HepG2 (cell line): ENCODE measurements at regions not wholly inside any gene's neighbourhood (a gene's known extent, or its start where the extent isn't known, plus 50 kb on each side); places are given as distances from the start of the nearest gene placed in this dataset.

ENCODE experiments used
- EZH2 ChIP-seq: conservative IDR thresholded peaks from 2 replicates; pipeline ENCODE4 v1.6.1; 2012; ENCODE audit warnings: mild to moderate bottlenecking, low read depth, low read length, moderate library complexity
- JUN ChIP-seq: sonication (generic); formaldehyde crosslinking; IDR thresholded peaks from 2 replicates; pipeline ENCODE4 v1.4.0; 2020; ENCODE audit warnings: mild to moderate bottlenecking, missing genetic modification reagents
- NCOR1 ChIP-seq: fragments of 200-600 bp; sonication (generic); IDR thresholded peaks from 2 replicates; pipeline ENCODE4 v1.7.0; 2017; ENCODE audit warnings: antibody characterized with exemption, low read length, borderline replicate concordance
- RBFOX2 ChIP-seq: fragments of 200-400 bp; formaldehyde crosslinking; IDR thresholded peaks from 2 replicates; pipeline ENCODE4 v1.6.1; 2017; ENCODE audit warnings: low read depth, mild to moderate bottlenecking, low read length
- RBM39 ChIP-seq: fragments of 200-400 bp; formaldehyde crosslinking; IDR thresholded peaks from one replicate; pipeline ENCODE4 v1.6.1; 2018; ENCODE audit warnings: antibody characterized with exemption, mild to moderate bottlenecking, low read depth, low read length; ENCODE audit not compliant: poor library complexity, severe bottlenecking
- RELA ChIP-seq: sonication (generic); formaldehyde crosslinking; IDR thresholded peaks from 2 replicates; pipeline ENCODE4 v1.4.0; 2020; ENCODE audit warnings: missing genetic modification reagents
- SMYD3 ChIP-seq: sonication (generic); formaldehyde crosslinking; IDR thresholded peaks from 2 replicates; pipeline ENCODE4 v1.8.1; 2023; ENCODE audit warnings: mild to moderate bottlenecking, missing genetic modification reagents
- ZNF30 ChIP-seq: sonication (generic); formaldehyde crosslinking; IDR thresholded peaks from 2 replicates; pipeline ENCODE4 v1.5.0; 2020; ENCODE audit warnings: mild to moderate bottlenecking, missing genetic modification reagents
- ZNF446 ChIP-seq: sonication (generic); formaldehyde crosslinking; IDR thresholded peaks from 2 replicates; pipeline ENCODE4 v1.5.0; 2020; ENCODE audit warnings: mild to moderate bottlenecking, missing genetic modification reagents
- ZSCAN25 ChIP-seq: sonication (generic); formaldehyde crosslinking; IDR thresholded peaks from 2 replicates; pipeline ENCODE4 v1.8.0; 2022; ENCODE audit warnings: mild to moderate bottlenecking, missing genetic modification reagents
- TF ChIP-seq, protein P1 (sequence below): sonication (generic); formaldehyde crosslinking; IDR thresholded peaks from 2 replicates; pipeline ENCODE4 v1.5.0; 2020; ENCODE audit warnings: mild to moderate bottlenecking, missing genetic modification reagents, moderate library complexity
- TF ChIP-seq, protein P2 (sequence below): IDR thresholded peaks from 2 replicates; pipeline ENCODE4 v1.6.1; 2012; ENCODE audit warnings: inconsistent platforms

DNA sequence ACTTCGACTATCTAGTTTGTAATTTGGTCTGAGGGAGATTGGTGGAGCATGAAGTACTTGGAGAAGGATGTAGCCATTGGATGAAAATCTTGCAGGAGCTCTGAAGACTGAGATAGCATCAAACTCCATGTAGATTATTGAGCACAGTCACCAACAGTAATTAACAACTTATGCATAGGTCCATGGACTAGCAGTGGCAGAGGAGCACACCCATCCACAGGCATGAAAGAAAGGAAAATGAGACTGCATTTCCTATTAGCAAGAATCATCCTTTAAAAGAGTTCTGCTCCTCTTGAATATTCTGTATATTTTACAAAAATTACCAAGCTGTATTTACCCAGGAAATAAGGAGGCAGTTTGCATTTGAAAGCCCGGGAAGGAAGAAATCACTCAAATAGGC lies 529.4 kb upstream of the ACTRT1 start:
- TF ChIP-seq SMYD3 (CRISPR knock-in tag) = no peak
- TF ChIP-seq, protein P1, sequence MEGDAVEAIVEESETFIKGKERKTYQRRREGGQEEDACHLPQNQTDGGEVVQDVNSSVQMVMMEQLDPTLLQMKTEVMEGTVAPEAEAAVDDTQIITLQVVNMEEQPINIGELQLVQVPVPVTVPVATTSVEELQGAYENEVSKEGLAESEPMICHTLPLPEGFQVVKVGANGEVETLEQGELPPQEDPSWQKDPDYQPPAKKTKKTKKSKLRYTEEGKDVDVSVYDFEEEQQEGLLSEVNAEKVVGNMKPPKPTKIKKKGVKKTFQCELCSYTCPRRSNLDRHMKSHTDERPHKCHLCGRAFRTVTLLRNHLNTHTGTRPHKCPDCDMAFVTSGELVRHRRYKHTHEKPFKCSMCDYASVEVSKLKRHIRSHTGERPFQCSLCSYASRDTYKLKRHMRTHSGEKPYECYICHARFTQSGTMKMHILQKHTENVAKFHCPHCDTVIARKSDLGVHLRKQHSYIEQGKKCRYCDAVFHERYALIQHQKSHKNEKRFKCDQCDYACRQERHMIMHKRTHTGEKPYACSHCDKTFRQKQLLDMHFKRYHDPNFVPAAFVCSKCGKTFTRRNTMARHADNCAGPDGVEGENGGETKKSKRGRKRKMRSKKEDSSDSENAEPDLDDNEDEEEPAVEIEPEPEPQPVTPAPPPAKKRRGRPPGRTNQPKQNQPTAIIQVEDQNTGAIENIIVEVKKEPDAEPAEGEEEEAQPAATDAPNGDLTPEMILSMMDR (CRISPR knock-in tag) = no peak
- no peak for TF ChIP-seq RBM39
- no peak for TF ChIP-seq RBFOX2
- TF ChIP-seq EZH2 = no peak
- no peak for TF ChIP-seq JUN (CRISPR knock-in tag)
- TF ChIP-seq, protein P2, sequence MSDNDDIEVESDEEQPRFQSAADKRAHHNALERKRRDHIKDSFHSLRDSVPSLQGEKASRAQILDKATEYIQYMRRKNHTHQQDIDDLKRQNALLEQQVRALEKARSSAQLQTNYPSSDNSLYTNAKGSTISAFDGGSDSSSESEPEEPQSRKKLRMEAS = no peak
- TF ChIP-seq ZSCAN25 (CRISPR knock-in tag) = no peak
- TF ChIP-seq NCOR1 = no peak
- no peak for TF ChIP-seq ZNF30 (CRISPR knock-in tag)
- TF ChIP-seq RELA (CRISPR knock-in tag) = no peak
- TF ChIP-seq ZNF446 (CRISPR knock-in tag) = no peak
